ENCODE measurements at regions not wholly inside any gene's neighbourhood (a gene's known extent, or its start where the extent isn't known, plus 50 kb on each side); places are given as distances from the start of the nearest gene placed in this dataset.

DNA sequence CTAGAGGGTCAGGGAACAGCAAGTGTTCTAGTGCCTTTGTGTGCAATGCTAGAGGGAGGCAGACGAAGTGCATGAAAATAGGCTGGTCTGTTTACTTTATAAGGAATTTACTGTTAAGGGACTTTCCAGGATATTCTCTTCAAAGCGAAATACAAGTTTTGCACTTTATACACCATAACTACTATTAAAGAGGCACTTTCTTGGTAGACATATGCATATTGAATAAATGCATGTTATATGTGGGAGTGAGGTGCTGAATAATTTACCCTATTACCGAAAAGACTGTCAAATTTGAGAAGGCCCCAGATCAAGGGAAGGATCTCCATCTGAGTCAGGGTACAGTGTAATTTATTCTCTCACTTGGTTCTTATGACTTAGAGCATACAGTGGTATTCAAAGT lies 310.5 kb downstream of the S1PR1 start:
- H3K4me2 ChIP-seq (ENCODE audit: low read length): no peak overlapping the region
- H3K36me3 ChIP-seq (ENCODE audit: control insufficient read depth, low read length): no peaks in the 10 kb centered on the region
- H3K27ac ChIP-seq (ENCODE audit: low read depth, low read length): no peak overlapping the region
- no peaks in the 10 kb centered on the region for H3K4me1 ChIP-seq (ENCODE audit: control insufficient read depth, low read length)
- TF ChIP-seq, protein P1, sequence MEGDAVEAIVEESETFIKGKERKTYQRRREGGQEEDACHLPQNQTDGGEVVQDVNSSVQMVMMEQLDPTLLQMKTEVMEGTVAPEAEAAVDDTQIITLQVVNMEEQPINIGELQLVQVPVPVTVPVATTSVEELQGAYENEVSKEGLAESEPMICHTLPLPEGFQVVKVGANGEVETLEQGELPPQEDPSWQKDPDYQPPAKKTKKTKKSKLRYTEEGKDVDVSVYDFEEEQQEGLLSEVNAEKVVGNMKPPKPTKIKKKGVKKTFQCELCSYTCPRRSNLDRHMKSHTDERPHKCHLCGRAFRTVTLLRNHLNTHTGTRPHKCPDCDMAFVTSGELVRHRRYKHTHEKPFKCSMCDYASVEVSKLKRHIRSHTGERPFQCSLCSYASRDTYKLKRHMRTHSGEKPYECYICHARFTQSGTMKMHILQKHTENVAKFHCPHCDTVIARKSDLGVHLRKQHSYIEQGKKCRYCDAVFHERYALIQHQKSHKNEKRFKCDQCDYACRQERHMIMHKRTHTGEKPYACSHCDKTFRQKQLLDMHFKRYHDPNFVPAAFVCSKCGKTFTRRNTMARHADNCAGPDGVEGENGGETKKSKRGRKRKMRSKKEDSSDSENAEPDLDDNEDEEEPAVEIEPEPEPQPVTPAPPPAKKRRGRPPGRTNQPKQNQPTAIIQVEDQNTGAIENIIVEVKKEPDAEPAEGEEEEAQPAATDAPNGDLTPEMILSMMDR (IDR thresholded peaks at IDR 0.05; ENCODE audit: low read depth, low read length, poor library complexity, severe bottlenecking): no peak
- no peak for TF ChIP-seq EZH2phosphoT487 (IDR thresholded peaks at IDR 0.05; ENCODE audit: borderline replicate concordance, low read length)
- no peaks in the 10 kb centered on the region for H3K9me2 ChIP-seq (replicated peaks; ENCODE audit: control insufficient read depth, low read length)
- H3K4me3 ChIP-seq (ENCODE audit: low read length): no peak overlapping the region
- no peaks in the 10 kb centered on the region for H3K9me3 ChIP-seq (ENCODE audit: control insufficient read depth, insufficient read depth, low read length)
- no peaks in the 10 kb centered on the region for H4K20me1 ChIP-seq (ENCODE audit: control insufficient read depth, insufficient read depth, low read depth, low read length)
- H3K79me2 ChIP-seq (ENCODE audit: control insufficient read depth, low read length): no peaks in the 10 kb centered on the region
- no peaks in the 10 kb centered on the region for H3K27me3 ChIP-seq (ENCODE audit: control insufficient read depth, low read length)
- H3F3A ChIP-seq (ENCODE audit: control insufficient read depth, insufficient read depth): no peaks in the 10 kb centered on the region

DNA sequence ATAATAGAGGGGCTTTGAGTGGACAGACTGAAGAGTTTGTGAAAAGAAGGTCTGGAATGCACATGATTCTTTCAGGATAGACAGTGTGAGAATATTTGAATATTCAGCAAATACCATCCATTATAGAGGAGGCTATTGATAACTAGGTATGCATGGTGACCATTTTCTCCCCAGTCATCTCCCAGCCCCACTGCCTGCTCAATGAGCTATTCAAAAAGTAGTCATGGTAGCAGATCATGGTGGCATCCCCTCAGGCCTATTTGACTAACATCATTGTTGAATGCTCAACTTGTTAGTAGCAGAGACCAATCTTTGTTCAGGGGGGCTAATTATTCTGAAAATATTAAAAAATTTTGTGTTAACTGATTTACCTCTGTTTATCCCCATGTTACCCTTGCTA lies 311.6 kb downstream of the S1PR1 start:
- H3K27ac ChIP-seq (ENCODE audit: low read depth, low read length): no peak overlapping the region
- H3K4me2 ChIP-seq (ENCODE audit: low read length): no peak overlapping the region
- H3F3A ChIP-seq (ENCODE audit: control insufficient read depth, insufficient read depth): no peaks in the 10 kb centered on the region
- H3K27me3 ChIP-seq (ENCODE audit: control insufficient read depth, low read length): no peaks in the 10 kb centered on the region
- no peak overlapping the region for H3K4me3 ChIP-seq (ENCODE audit: low read length)
- no peaks in the 10 kb centered on the region for H3K9me3 ChIP-seq (ENCODE audit: control insufficient read depth, insufficient read depth, low read length)
- H3K36me3 ChIP-seq (ENCODE audit: control insufficient read depth, low read length): no peaks in the 10 kb centered on the region
- H4K20me1 ChIP-seq (ENCODE audit: control insufficient read depth, insufficient read depth, low read depth, low read length): no peaks in the 10 kb centered on the region
- H3K4me1 ChIP-seq (ENCODE audit: control insufficient read depth, low read length): no peaks in the 10 kb centered on the region
- no peaks in the 10 kb centered on the region for H3K79me2 ChIP-seq (ENCODE audit: control insufficient read depth, low read length)
- TF ChIP-seq EZH2phosphoT487 (IDR thresholded peaks at IDR 0.05; ENCODE audit: borderline replicate concordance, low read length): no peak
- TF ChIP-seq, protein P1 (IDR thresholded peaks at IDR 0.05; ENCODE audit: low read depth, low read length, poor library complexity, severe bottlenecking): no peak
- H3K9me2 ChIP-seq (replicated peaks; ENCODE audit: control insufficient read depth, low read length): no peaks in the 10 kb centered on the region

DNA sequence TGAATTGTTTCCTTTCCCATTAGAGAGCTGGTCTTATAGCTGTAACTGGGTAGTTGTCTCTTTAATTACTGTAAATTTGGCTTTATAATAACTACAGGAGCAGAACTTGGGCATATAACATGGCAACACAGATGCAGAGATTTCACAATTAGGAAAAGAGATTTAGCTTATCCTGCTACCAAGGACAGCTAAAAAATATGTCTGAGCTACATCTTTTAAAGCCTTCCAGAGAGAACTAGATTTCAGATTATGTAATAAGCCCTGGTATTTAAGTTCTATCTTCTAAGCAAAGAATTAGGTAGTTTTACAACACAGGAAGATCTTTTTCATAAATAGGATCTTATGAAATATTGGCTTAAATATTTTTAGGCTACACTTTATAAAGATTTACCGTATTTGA lies 313.8 kb downstream of the S1PR1 start:
- no peaks in the 10 kb centered on the region for H4K20me1 ChIP-seq (ENCODE audit: control insufficient read depth, insufficient read depth, low read depth, low read length)
- H3K4me3 ChIP-seq (ENCODE audit: low read length): no peak overlapping the region
- no peak overlapping the region for H3K4me2 ChIP-seq (ENCODE audit: low read length)
- TF ChIP-seq, protein P1 (IDR thresholded peaks at IDR 0.05; ENCODE audit: low read depth, low read length, poor library complexity, severe bottlenecking): no peak
- no peak for TF ChIP-seq EZH2phosphoT487 (IDR thresholded peaks at IDR 0.05; ENCODE audit: borderline replicate concordance, low read length)
- H3K79me2 ChIP-seq (ENCODE audit: control insufficient read depth, low read length): no peaks in the 10 kb centered on the region
- no peaks in the 10 kb centered on the region for H3K9me2 ChIP-seq (replicated peaks; ENCODE audit: control insufficient read depth, low read length)
- H3K4me1 ChIP-seq (ENCODE audit: control insufficient read depth, low read length): no peaks in the 10 kb centered on the region
- no peaks in the 10 kb centered on the region for H3K27me3 ChIP-seq (ENCODE audit: control insufficient read depth, low read length)
- no peaks in the 10 kb centered on the region for H3F3A ChIP-seq (ENCODE audit: control insufficient read depth, insufficient read depth)
- H3K36me3 ChIP-seq (ENCODE audit: control insufficient read depth, low read length): no peaks in the 10 kb centered on the region
- H3K9me3 ChIP-seq (ENCODE audit: control insufficient read depth, insufficient read depth, low read length): no peaks in the 10 kb centered on the region
- no peak overlapping the region for H3K27ac ChIP-seq (ENCODE audit: low read depth, low read length)

Measured in DOHH2 (cell line).